Ectodermal cell (in vitro differentiated cells): ENCODE measurements at regions not wholly inside any gene's neighbourhood (a gene's known extent, or its start where the extent isn't known, plus 50 kb on each side); places are given as distances from the start of the nearest gene placed in this dataset.

Experiments used
- H3K27ac ChIP-seq: 2 replicates; pipeline ENCODE4 v1.7.0; 2013; ENCODE audit warnings: mild to moderate bottlenecking, low read depth, low read length; ENCODE audit not compliant: insufficient read depth, poor library complexity, severe bottlenecking
- H3K27me3 ChIP-seq: 2 replicates; pipeline ENCODE4 v1.7.0; 2013; ENCODE audit warnings: mild to moderate bottlenecking, low read length; ENCODE audit not compliant: insufficient read depth, control insufficient read depth, poor library complexity, severe bottlenecking
- H3K36me3 ChIP-seq: one replicate; pipeline ENCODE4 v1.7.0; 2013; ENCODE audit warnings: low read length; ENCODE audit not compliant: control insufficient read depth, insufficient read depth
- H3K4me1 ChIP-seq: one replicate; pipeline ENCODE4 v1.7.0; 2013; ENCODE audit warnings: low read length; ENCODE audit not compliant: control insufficient read depth, insufficient read depth
- H3K4me3 ChIP-seq: 2 replicates; pipeline ENCODE4 v1.7.0; 2013; ENCODE audit warnings: low read depth, low read length, control low read depth; ENCODE audit not compliant: insufficient read depth
- H3K9me3 ChIP-seq: 2 replicates; pipeline ENCODE4 v1.7.0; 2013; ENCODE audit warnings: mild to moderate bottlenecking, low read length, moderate library complexity; ENCODE audit not compliant: control insufficient read depth
- WGBS, 2 experiments: methylation state at CpG; one replicate each; pipeline ENCODE4 v1.1.7; 2013; ENCODE audit warnings: missing lambda C conversion rate in 2 of 2; 5-methylcytosine and 5-hydroxymethylcytosine counted together

GRCh38 chr6:100944644-100945043, 63.5 kb upstream of the ASCC3 start:
- H3K4me3 ChIP-seq: no peak overlapping the region
- WGBS, 2 experiments: 77 to 81% methylated on average over 4 of the region's 4 CpGs

GRCh38 chr6:100946021-100946540, 65.0 kb upstream of the ASCC3 start:
- WGBS, 2 experiments: 95 to 96% methylated on average over 4 of the region's 4 CpGs

More at GRCh38 chr6:100944644-100945043, 63.5 kb upstream of the ASCC3 start:
- Histone ChIP-seq H3K9me3 (no peaks in the 10 kb centered on the region), H3K4me1 (no peaks in the 10 kb centered on the region), H3K27me3 (no peaks in the 10 kb centered on the region), H3K27ac (no peak overlapping the region), H3K36me3 (no peaks in the 10 kb centered on the region)

GRCh38 chr6:100946711-100947110, 65.6 kb upstream of the ASCC3 start:
- 90 to 97% methylated on average over 3 of the region's 3 CpGs for WGBS, 2 experiments
- H3K27me3 ChIP-seq: no peaks in the 10 kb centered on the region
- H3K27ac ChIP-seq: no peak overlapping the region
- no peaks in the 10 kb centered on the region for H3K36me3 ChIP-seq
- H3K9me3 ChIP-seq: no peaks in the 10 kb centered on the region
- H3K4me3 ChIP-seq: no peak overlapping the region
- H3K4me1 ChIP-seq: no peaks in the 10 kb centered on the region

More at GRCh38 chr6:100946021-100946540, 65.0 kb upstream of the ASCC3 start:
- Histone ChIP-seq H3K27ac (no peak overlapping the region), H3K4me3 (no peak overlapping the region), H3K9me3 (no peaks in the 10 kb centered on the region), H3K4me1 (no peaks in the 10 kb centered on the region), H3K27me3 (no peaks in the 10 kb centered on the region), H3K36me3 (no peaks in the 10 kb centered on the region)

GRCh38 chr6:100948381-100949133, 67.4 kb upstream of the ASCC3 start:
- H3K9me3 ChIP-seq: no peaks in the 10 kb centered on the region
- H3K36me3 ChIP-seq: no peaks in the 10 kb centered on the region
- 87 to 89% methylated on average over 3 of the region's 3 CpGs for WGBS, 2 experiments
- no peak overlapping the region for H3K4me3 ChIP-seq
- H3K27ac ChIP-seq: no peak overlapping the region
- no peaks in the 10 kb centered on the region for H3K27me3 ChIP-seq
- no peaks in the 10 kb centered on the region for H3K4me1 ChIP-seq

- no peaks in the 10 kb centered on the region for H3K9me3 ChIP-seq
- H3K36me3 ChIP-seq: no peaks in the 10 kb centered on the region
- H3K4me1 ChIP-seq: no peaks in the 10 kb centered on the region
- H3K27me3 ChIP-seq: no peaks in the 10 kb centered on the region
- no peak overlapping the region for H3K27ac ChIP-seq
- H3K4me3 ChIP-seq: no peak overlapping the region
- 78 to 82% methylated on average over 7 to 9 of the region's 9 CpGs for WGBS, 2 experiments
Observed at GRCh38 chr6:100952006-100952405, 70.9 kb upstream of the ASCC3 start.

- no peaks in the 10 kb centered on the region for H3K9me3 ChIP-seq
- H3K4me3 ChIP-seq: no peak overlapping the region
- 95 to 100% methylated on average over 1 of the region's 3 CpGs for WGBS, 2 experiments
- no peaks in the 10 kb centered on the region for H3K4me1 ChIP-seq
- H3K36me3 ChIP-seq: no peaks in the 10 kb centered on the region
- no peaks in the 10 kb centered on the region for H3K27me3 ChIP-seq
- no peak overlapping the region for H3K27ac ChIP-seq
Observed at GRCh38 chr6:100959280-100959679, 78.2 kb upstream of the ASCC3 start.

- no peaks in the 10 kb centered on the region for H3K9me3 ChIP-seq
- H3K4me1 ChIP-seq: no peaks in the 10 kb centered on the region
- H3K27ac ChIP-seq: no peak overlapping the region
- no peak overlapping the region for H3K4me3 ChIP-seq
- H3K36me3 ChIP-seq: no peaks in the 10 kb centered on the region
- H3K27me3 ChIP-seq: no peaks in the 10 kb centered on the region
- 90% methylated on average over 1 of the region's 1 CpG; no CpG with 5 or more reads in 1 of the 2 experiments for WGBS, 2 experiments
Observed at GRCh38 chr6:100962466-100962865, 81.3 kb upstream of the ASCC3 start.

- no peaks in the 10 kb centered on the region for H3K9me3 ChIP-seq
- H3K4me1 ChIP-seq: no peaks in the 10 kb centered on the region
- no peaks in the 10 kb centered on the region for H3K36me3 ChIP-seq
- no peak overlapping the region for H3K27ac ChIP-seq
- H3K27me3 ChIP-seq: no peaks in the 10 kb centered on the region
- H3K4me3 ChIP-seq: no peak overlapping the region
Observed at GRCh38 chr6:100965067-100965466, 83.9 kb upstream of the ASCC3 start.

GRCh38 chr6:100968949-100969348, 87.8 kb upstream of the ASCC3 start:
- H3K27me3 ChIP-seq: no peaks in the 10 kb centered on the region
- H3K27ac ChIP-seq: no peak overlapping the region
- no peaks in the 10 kb centered on the region for H3K36me3 ChIP-seq
- H3K4me3 ChIP-seq: no peak overlapping the region
- H3K9me3 ChIP-seq: no peaks in the 10 kb centered on the region
- 83 to 84% methylated on average over 6 of the region's 6 CpGs for WGBS, 2 experiments
- no peaks in the 10 kb centered on the region for H3K4me1 ChIP-seq

- H3K9me3 ChIP-seq: no peaks in the 10 kb centered on the region
- H3K4me1 ChIP-seq: no peaks in the 10 kb centered on the region
- H3K36me3 ChIP-seq: no peaks in the 10 kb centered on the region
- no peak overlapping the region for H3K27ac ChIP-seq
- WGBS, 2 experiments: 23 to 27% methylated on average over 4 of the region's 4 CpGs
- no peaks in the 10 kb centered on the region for H3K27me3 ChIP-seq
- no peak overlapping the region for H3K4me3 ChIP-seq
Observed at GRCh38 chr6:100979267-100979666, 98.1 kb upstream of the ASCC3 start.
